ES-I3 (cell line): ENCODE measurements at regions not wholly inside any gene's neighbourhood (a gene's known extent, or its start where the extent isn't known, plus 50 kb on each side); places are given as distances from the start of the nearest gene placed in this dataset.

Experiments
- H3K36me3 ChIP-seq: 2 replicates; pipeline ENCODE4 v1.6.1; 2013; ENCODE audit warnings: mild to moderate bottlenecking, low read length, control low read depth, moderate library complexity; ENCODE audit not compliant: insufficient read depth
- H3K4me1 ChIP-seq: 2 replicates; pipeline ENCODE4 v1.6.1; 2013; ENCODE audit warnings: mild to moderate bottlenecking, control low read depth, low read length; ENCODE audit not compliant: insufficient read depth
- H3K9ac ChIP-seq: 2 replicates; pipeline ENCODE4 v1.6.1; 2013; ENCODE audit warnings: low read depth, mild to moderate bottlenecking, low read length, moderate library complexity
- H3K9me3 ChIP-seq: 2 replicates; pipeline ENCODE4 v1.6.1; 2013; ENCODE audit warnings: mild to moderate bottlenecking, low read length, moderate library complexity; ENCODE audit not compliant: control insufficient read depth, insufficient read depth

DNA sequence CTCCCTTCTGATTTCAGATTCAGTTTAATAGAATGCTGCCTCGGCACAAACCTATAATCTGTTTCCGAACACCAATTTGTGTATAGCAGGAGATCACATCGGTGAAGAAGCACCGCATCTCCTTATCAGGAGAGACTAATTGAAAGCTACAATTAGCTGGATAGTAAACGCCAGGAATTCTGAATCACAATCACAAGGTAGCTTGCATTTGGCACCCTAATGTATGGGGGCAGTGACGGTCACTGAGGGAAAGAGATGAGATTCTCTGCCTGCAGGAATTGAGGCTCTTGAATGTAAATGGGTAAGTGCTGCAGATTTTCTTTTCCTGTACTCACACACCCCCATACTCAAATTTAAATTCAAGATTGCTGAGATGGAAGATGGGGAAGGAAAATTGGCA, 373.6 kb upstream of the ZNF608 start:
- Histone ChIP-seq H3K4me1 (peaks cover 11% of the 10 kb centered on the region; the same call in 1 of the 2 replicates), H3K9me3 (no peaks in the 10 kb centered on the region), H3K36me3 (no peaks in the 10 kb centered on the region), H3K9ac (no peak overlapping the region)

DNA sequence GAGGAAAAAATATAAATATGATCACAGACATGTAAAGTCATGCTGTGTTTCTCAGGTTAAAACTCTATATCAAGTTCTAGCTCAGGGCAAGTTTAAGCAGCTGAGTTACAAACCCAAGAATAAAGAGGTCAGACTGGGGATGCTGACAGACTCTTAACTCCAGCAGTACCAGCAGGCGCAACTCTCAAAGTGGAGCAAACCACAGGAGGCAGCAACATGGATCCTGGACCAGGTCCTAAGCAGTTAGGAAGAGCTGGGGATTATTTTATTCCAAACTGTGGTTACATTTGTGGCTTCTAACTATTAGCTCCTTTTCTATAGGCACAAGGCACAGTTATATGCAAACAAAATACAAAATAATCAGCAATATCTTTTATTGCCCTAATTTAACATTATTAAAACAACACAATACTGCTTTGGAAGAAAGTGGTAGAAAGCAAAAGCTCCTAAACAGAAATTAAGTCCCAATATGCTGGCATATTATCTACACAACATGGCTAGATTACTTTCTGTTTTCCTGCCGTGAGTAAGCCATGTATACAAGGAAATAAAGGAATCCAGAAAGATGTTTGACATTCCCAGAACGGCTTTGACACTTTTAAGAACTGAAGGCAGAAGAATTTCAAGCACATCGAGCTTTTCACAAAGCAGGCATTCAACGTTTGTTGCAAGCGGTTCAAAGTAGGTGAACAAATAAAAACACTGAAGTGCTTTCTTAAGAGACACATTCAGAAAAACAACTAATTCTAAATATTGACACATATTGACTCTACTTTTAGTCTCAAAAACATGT, 378.8 kb upstream of the ZNF608 start:
- Histone ChIP-seq H3K4me1 (peaks cover 2% of the 10 kb centered on the region; the same call in 1 of the 2 replicates), H3K9me3 (no peaks in the 10 kb centered on the region; the same call in 1 of the 2 replicates), H3K36me3 (no peaks in the 10 kb centered on the region), H3K9ac (no peak overlapping the region)

DNA sequence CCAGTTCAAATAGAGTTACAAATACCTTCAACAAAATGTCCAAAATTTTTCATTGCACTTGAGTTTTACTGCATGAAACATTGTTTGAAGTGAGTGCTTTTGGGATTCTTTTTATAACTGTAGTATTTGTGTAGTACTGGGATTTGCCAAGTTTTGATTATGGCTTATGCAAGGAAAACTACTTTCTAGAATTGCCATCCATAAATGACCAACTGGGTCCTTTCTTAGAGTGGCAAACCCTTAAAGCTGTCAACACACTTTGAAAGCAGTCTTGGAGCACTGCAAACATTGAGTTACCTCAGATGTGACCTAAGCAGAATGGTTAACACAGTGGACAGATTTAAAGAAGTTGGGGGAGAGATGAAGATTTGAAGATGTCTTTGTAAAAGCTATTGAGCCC, 379.6 kb upstream of the ZNF608 start:
- Histone ChIP-seq H3K36me3 (no peaks in the 10 kb centered on the region), H3K9me3 (no peaks in the 10 kb centered on the region; the same call in 1 of the 2 replicates), H3K9ac (no peak overlapping the region), H3K4me1 (no peaks in the 10 kb centered on the region)

DNA sequence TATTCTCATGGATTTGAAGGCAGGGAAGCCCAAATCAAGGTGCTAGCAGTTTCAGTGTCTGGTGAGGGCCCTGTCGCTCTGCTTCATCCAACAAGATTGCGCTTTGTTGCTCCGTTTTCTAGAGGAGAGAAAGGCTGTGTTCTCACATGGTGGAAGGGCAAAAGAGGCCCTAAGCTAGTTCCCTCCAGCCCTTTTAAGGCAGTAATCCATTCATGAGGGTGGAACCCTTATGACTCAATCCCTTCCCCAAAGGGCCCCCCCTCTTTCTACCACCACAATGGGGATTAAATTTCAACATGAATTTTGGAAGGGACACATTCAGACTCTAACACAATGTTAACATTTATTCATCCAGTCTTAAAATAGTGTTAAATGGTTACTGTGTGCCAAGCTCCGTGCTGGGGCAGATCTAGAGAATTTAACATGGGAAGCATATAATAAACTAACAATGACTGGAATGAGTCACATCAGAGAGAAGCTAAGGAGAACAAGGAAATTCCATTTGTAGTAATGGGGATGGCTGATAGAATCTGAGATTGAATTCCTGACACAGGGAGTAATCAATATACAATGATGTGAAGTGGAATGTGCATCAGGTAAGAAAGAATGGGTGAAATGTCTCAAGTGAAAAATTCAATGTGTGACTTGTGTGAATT, 382.8 kb upstream of the ZNF608 start:
- Histone ChIP-seq H3K4me1 (peaks cover 3% of the 10 kb centered on the region; the same call in 1 of the 2 replicates), H3K36me3 (peaks cover 3% of the 10 kb centered on the region; the same call in 1 of the 2 replicates), H3K9ac (no peak overlapping the region), H3K9me3 (peaks cover 4% of the 10 kb centered on the region)

DNA sequence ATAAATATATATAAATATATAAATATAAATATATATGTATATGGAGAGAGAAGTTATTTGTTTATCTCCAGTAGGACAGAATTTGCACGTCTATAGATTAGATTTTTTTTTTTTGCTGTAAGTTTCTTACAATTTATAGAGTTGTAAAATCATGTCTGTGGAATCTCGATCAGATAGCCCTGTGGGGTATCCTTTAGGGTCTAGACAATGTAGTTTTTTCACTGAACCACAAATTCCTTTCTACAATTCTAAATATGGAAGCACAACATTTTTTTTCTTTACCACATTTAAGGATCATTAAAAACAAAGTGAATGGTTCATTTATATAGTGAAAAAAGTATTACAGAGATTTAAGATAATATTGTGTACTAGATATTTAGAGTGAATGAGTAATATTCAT, 384.2 kb upstream of the ZNF608 start:
- Histone ChIP-seq H3K4me1 (peaks cover 16% of the 10 kb centered on the region; the same call in 1 of the 2 replicates), H3K9ac (no peak overlapping the region), H3K9me3 (peaks cover 4% of the 10 kb centered on the region), H3K36me3 (peaks cover 3% of the 10 kb centered on the region; the same call in 1 of the 2 replicates)

DNA sequence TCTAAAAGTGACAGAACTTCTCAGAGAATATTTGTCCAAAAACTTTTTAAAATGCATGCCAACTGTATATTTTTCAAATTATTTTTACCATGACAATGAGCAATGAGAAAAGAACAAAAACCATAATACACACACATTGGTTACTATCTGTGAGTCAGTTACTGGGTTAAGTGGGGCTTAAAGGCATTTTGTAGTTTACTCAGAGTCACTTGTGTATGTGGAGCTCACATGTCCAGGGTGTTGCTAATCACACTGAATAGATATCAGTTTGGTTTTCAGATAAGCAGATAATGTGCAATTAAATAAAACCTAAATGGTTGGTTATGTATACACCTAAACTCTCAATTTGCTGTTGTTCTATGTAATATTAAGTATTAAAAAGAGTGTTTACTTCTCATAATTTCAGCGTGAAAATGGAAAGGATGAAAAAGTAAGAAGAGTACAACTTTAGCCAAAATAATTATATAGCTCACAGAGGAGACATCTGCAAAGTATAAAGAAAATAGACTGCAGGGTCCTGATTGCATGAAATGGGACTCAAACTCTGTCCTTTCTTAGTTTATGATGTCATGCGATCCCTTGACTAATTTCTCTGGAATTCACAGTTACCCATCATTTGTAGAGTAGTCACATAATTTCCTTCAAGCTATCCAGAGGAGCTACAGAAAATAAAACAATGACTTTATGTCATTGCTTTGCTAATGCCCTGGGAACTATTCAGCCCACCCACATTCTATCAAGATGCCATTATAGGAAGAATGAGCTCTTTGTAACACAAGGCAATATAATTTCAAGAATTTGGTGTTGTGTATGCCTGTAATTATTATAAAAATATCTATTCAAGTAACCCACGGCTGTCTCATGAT, 388.0 kb upstream of the ZNF608 start:
- Histone ChIP-seq H3K9ac (no peak overlapping the region), H3K36me3 (peaks cover 3% of the 10 kb centered on the region; the same call in 1 of the 2 replicates), H3K9me3 (peaks cover 4% of the 10 kb centered on the region), H3K4me1 (peaks cover 18% of the 10 kb centered on the region; the same call in 1 of the 2 replicates)

DNA sequence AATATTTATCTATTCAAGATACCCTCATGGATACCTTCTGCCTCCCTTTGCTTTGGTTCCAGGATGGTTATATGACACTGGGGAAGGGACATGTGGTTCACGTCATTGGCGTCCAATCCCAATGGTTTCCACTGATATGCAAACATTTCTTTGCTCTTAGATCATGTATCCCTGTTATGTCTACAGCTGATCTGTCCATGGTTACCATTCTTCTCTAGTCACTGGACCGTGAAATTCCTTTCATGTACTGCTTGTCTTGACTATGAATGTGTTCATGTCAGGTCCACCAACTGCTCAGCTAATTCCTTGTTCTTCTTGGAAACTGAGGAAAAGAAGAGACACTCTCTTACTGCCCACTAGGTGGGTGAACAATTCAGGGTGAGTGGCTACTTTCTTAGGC, 391.1 kb upstream of the ZNF608 start:
- H3K9ac ChIP-seq, result no peak overlapping the region

DNA sequence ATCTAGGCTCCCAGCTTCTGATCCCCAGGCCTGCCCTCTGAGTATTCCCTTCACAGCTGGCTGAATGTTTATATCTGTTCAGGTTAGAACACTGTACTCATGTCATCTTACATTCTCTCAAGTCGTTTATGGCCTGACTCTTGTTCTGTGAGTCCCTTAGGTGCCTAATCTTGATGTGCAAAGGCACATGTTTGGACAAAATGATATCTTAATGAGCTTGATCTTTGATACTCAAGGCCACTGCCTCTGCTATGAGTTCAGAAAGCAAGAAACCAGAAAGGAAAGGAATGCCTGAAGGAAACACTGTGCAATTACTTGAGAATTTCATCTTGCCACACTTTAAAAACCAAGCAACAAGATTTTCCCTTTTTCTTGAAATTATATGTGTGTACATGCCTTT, 391.8 kb upstream of the ZNF608 start:
- H3K9me3 ChIP-seq, result no peaks in the 10 kb centered on the region
- no peaks in the 10 kb centered on the region for H3K36me3 ChIP-seq
- no peak overlapping the region for H3K9ac ChIP-seq
- peaks cover 18% of the 10 kb centered on the region; the same call in 1 of the 2 replicates for H3K4me1 ChIP-seq

More for the DNA sequence above, 391.1 kb upstream of the ZNF608 start:
- Histone ChIP-seq H3K36me3 (peaks cover 3% of the 10 kb centered on the region; the same call in 1 of the 2 replicates), H3K9me3 (peaks cover 4% of the 10 kb centered on the region), H3K4me1 (peaks cover 18% of the 10 kb centered on the region; the same call in 1 of the 2 replicates)

DNA sequence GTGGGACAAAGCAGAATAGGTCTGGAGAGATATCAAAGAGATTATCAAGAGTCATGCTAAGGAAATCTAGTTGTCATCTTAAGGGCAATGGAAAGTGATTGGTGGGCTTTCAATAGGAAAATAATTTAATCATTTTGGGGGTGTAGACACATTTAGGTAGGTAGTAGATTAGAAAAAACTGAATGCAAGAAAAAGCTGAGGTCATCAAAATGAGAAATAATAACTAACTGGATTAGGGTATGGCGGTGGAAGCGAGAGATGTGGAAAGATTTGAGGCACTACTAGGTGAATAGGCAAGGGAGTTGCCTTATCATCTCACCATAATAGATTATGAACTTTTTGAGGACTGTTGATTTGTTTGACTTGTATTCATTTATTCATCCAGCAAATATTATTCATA, 393.2 kb upstream of the ZNF608 start:
- no peaks in the 10 kb centered on the region for H3K9me3 ChIP-seq
- peaks cover 12% of the 10 kb centered on the region; the same call in 1 of the 2 replicates for H3K4me1 ChIP-seq
- no peaks in the 10 kb centered on the region for H3K36me3 ChIP-seq
- H3K9ac ChIP-seq, result no peak overlapping the region

DNA sequence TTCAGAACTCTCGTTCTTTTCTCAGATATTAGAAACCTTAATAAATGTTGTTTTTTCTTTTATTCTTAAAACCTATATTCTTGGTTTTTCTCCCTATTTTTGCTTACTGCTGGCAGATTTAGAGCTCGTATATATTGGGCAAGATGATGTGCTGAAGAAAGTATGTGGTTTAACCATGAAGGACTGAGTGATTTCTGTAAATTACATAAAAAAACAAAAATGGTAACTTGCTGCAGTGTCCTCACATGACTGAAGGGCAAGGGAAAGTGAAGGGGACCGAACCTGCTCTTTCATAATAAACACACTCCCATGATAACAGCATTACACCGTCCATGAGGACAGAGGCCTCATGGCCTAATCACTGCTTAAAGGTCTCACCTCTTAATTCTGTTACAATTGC, 393.8 kb upstream of the ZNF608 start:
- Histone ChIP-seq H3K9ac (no peak overlapping the region), H3K36me3 (no peaks in the 10 kb centered on the region), H3K9me3 (no peaks in the 10 kb centered on the region), H3K4me1 (peaks cover 5% of the 10 kb centered on the region; the same call in 1 of the 2 replicates)

DNA sequence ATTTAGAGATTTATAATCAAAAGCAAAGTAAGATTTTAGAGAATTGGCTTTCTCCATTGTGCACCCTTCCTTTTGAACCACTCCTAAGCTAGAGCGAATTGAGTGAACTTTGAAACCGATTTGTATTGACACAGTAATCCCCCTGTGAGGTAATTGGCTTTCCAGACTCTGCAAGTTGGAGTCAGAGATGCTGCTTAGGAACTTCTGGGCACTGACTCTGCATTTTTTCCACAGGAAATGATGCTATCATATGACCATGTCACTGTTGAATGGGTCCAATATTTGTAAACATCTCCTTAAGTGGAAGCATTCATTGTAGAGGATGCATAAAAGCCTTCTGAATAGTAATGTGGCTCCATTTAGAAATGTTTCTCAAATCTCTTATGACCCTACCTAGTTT, 394.4 kb upstream of the ZNF608 start:
- Histone ChIP-seq H3K4me1 (no peaks in the 10 kb centered on the region), H3K36me3 (no peaks in the 10 kb centered on the region), H3K9me3 (no peaks in the 10 kb centered on the region), H3K9ac (no peak overlapping the region)

DNA sequence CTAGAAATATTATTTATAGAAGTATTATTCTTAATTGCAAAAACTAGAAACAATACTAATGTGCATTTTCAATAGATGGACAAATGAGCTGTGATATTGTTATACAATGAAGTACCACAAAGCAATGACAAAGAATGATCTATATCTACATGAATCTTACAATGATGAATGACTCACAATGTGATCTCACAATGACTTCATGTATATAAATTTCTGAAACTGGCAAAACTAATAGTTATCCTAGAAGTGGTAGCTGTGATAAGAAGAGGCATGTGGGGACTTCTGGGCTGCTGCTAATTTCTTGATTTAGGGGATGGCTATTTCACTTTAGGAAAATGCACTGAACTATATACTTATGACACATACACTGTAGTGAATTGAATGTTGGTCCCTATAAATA, 396.0 kb upstream of the ZNF608 start:
- H3K36me3 ChIP-seq, result no peaks in the 10 kb centered on the region
- no peak overlapping the region for H3K9ac ChIP-seq
- no peaks in the 10 kb centered on the region for H3K4me1 ChIP-seq
- H3K9me3 ChIP-seq, result no peaks in the 10 kb centered on the region

DNA sequence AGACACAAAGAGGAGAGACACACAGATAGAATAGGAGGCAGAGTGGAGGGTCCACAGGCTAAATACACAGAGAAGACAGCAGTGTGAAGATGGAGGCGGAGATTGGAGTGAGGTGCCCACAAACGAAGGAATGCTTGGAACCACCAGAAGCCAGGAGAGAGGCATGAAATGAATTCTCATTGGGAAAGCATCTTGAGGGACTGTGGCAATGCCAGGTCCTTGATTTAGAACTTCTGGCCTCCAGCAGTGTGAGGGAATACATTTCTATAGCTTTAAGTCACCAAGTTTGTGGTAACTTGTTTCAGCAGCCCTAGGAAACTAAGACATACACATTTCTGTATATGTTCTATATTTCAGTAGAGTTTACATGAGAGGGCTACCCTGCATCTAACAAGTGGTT, 396.6 kb upstream of the ZNF608 start:
- Histone ChIP-seq H3K9ac (no peak overlapping the region), H3K36me3 (no peaks in the 10 kb centered on the region), H3K4me1 (no peaks in the 10 kb centered on the region), H3K9me3 (no peaks in the 10 kb centered on the region)

DNA sequence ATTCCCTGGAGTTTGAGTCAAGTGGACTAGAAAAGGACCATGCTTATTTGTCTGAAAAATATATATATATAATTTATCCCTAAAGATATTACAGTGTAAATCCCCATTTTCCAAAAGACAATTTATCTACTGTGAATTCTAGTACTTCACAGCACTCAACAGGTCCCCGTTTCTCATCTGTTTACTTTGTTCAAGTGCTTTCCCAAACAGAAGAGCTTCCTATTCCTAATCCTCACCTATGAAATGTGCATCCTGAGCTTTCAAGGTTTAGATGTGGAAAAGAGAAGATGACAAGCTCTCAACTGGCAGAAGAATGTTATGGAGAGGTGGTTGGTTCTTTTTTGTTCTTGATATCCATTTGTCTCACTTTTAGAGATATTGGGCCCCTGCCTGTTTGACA, 401.6 kb upstream of the ZNF608 start:
- no peaks in the 10 kb centered on the region for H3K9me3 ChIP-seq
- no peaks in the 10 kb centered on the region for H3K36me3 ChIP-seq
- H3K9ac ChIP-seq, result no peak overlapping the region
- peaks cover 14% of the 10 kb centered on the region; the same call in 1 of the 2 replicates for H3K4me1 ChIP-seq
